NCI-H1048 (cell line): ENCODE measurements at regions not wholly inside any gene's neighbourhood (a gene's known extent, or its start where the extent isn't known, plus 50 kb on each side); places are given as distances from the start of the nearest gene placed in this dataset.

Source experiments
- DNase-seq: peaks from one replicate; lab custom pipeline; 2025; lab: John Stamatoyannopoulos, UW

GRCh38 chr15:61798631-61799030, 261.6 kb downstream of the VPS13C start:
- no peak for DNase-seq

- DNase-seq: no peak
Observed at GRCh38 chr15:61796056-61796455, 264.2 kb downstream of the VPS13C start.

DNA sequence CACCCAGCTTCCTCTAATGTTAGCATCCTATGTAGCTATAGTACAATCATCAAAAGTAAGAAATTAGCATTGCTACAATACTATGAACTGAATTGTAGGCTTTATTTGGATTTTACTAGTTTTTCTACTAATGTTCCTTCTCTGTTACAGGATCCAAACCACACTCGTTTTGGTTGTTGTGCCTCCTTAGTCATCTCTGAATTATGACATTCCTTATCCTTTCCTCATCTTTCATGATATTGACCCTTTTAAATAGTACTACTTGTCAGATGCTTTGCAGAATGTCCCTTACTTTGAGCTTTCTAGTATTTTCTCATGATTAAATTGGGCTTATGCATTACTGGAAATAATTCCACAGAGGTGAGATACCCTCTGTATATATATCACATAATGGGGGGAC, 265.4 kb downstream of the VPS13C start:
- DNase-seq: no peak

DNA sequence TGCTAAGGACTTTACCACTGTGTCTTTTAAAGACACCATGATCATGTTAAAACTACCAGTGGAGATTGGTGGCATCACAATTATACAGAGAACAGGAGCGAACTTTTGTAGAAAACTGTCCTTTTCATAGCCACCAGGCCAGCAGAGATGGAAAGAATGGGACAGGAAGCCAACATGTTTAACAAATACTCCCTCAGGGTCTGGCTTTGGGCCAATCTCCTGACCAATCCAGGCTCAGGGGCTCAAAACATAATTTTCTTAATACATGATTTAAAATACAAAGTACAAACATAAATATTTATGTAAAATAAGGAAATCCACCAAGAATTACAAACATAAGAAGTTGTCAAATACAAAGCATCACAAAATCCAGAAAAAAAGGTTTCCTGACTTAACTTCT, 266.0 kb downstream of the VPS13C start:
- DNase-seq: no peak

DNA sequence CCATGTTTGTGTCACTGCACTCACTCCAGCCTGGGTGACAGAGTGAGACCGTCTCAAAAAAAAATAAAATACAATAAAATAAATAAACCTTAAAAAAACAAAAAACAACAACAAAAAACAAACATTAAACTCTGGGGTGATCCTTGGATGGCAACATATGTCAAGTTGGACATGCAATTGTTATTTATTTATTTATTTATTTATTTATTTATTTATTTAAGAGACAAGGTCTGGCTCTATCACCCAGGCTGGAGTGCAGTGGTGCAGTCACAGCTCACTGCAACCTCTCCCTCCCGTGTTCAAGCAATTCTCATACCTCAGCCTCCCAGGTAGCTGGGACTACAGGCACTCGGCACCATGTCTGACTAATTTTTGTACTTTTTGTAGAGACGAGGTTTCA, 275.5 kb downstream of the VPS13C start:
- DNase-seq: no peak

- DNase-seq: no peak
Observed at GRCh38 chr15:61780278-61780980, 279.8 kb downstream of the VPS13C start.

- no peak for DNase-seq
Observed at GRCh38 chr15:61777689-61778088, 282.6 kb downstream of the VPS13C start.

DNA sequence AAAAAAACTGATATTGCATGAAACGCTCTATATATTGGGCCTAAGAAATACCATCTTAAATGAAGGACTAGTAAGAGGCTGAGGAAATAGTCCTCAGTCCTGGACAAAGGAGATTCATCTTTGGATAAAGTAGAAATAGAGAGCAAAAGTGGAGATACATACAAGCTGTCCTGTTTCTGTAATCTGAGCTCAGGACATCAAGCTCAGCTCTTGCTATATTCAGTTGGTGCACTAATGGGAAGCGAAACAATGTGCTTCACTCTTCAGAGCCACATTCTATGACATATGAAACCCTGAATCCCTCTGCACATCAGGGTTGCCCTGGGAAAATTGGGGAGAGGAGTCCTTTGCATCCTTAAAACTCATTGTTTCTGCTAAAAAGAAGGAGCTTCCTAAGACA, 290.7 kb downstream of the VPS13C start:
- no peak for DNase-seq

GRCh38 chr15:61768131-61768530, 292.1 kb downstream of the VPS13C start:
- DNase-seq: no peak

DNA sequence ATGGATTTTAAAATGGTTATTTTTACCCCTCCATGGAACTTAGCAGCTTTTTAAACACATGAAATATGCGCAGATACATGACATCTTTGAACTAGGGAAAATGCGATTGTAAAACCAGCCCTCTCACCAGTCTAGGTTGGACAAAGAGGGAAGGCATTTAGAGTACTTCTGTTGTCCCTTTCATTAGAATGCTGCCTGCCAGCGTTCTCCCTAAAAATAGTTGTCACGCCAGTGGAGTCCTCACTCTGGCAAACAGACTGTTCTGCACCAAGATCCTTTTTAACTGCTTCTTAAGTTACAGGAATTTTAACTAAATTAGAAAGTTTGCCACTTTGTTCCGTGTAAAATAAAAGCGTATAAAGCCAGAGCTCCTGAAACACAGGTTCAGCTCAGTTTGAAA, 295.3 kb downstream of the VPS13C start:
- DNase-seq: no peak

DNA sequence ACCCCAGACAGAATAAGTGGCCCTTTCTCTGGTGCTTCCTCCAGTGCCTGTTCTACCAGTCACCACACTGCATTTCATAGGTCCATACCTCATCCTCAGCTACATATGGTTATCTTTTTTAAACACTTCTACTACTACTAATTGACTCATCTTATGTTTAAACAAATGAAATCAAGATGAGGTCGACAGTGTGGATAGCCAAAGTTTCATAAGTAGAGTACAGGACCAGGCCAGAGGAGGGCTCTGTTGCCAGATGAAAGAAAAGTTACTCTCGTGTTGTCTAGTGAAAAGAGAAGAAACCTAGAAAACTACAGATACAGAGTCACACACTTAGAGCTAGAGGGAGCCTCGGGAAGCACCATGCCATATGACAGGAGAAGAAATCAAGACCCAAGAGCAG, 296.1 kb downstream of the VPS13C start:
- DNase-seq: no peak

DNA sequence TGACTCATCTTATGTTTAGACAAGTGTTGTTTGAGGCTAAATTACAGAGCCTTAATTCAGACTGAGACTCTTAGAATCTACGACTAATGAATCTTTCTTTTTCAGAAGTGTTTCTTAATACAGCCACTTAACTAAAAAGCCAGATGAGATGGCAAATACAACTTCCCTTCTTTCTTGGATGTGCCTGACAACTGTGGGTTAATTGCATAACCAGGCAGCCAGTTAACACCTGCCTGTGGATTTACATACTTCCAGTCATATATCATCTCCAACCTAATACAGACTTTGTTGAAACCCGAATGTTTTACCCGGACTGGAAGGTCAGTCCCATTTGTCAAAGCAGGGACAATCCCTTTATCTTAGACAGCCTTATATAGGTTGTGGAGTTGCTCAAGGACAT, 297.6 kb downstream of the VPS13C start:
- DNase-seq: no peak

DNA sequence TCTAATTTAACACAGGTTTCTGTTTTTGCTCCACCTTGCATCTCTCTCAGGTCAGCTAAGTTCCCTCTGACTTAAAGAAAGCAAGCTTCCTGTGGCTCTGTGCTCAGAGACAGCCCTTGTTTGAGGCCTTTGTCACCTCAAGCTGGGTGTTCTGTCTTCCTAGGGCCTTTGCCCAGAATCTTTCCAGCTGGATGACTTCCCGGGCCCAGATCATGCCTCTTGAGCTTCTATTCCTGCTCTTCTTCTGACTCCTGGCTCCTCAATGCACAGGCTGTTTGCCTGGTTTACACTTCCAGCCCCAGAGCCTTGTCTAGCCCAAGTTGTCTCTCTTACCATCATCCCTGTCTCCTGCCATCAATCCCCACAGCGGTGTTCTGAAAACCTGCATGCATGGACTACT, 300.6 kb downstream of the VPS13C start:
- no peak for DNase-seq

DNA sequence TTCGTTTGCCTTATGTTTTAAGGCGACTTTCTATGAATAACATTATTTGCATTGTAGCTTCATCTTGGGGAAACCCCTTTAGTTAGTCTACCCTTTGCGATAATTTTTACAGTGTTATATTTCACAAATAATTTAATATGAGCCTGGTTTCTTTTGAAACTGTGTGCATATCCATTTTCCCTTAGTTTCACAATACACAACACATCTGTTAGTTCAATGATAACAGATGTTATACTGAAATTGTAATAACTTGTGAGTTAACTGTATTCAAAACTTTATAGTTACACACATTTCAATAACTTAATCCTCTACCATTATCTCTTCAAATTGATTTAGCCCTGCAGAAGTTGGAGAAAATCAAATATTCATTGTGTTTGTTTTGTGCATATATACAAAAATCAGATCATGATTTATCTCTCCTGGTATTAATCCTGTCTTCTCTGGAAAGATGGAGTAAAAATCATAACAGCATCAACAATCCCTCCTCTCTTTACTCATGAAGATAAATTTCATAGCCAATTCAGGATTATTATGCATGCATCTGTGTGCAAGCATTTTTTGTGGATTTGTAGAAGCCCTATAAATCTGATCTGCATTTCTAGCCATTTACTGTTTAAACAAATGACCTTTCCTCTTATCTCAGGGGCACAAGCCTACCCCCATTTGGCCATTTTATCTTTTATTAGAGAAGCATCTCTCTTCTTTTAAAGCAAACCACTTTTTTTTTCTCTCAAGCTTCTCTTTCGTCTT, 304.0 kb downstream of the VPS13C start:
- DNase-seq: no peak

DNA sequence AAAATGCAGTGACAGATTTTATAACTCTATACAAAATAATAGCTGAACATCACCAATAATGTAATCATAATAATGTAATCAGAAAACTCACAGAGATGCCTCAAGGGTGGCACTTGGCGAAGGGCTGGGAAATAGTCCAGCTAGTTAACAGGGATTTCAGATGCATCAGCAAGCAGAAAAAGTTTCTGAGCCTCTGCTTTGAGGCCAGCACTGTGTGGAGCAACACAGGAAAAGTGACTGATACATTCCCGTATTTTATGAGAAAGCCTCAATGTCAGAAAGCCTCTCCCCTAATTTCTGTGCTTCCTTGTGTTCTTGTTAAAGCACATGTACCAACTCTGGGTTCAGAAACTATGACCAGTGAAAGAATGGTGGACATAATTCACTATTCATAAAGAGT, 304.8 kb downstream of the VPS13C start:
- DNase-seq: no peak

DNA sequence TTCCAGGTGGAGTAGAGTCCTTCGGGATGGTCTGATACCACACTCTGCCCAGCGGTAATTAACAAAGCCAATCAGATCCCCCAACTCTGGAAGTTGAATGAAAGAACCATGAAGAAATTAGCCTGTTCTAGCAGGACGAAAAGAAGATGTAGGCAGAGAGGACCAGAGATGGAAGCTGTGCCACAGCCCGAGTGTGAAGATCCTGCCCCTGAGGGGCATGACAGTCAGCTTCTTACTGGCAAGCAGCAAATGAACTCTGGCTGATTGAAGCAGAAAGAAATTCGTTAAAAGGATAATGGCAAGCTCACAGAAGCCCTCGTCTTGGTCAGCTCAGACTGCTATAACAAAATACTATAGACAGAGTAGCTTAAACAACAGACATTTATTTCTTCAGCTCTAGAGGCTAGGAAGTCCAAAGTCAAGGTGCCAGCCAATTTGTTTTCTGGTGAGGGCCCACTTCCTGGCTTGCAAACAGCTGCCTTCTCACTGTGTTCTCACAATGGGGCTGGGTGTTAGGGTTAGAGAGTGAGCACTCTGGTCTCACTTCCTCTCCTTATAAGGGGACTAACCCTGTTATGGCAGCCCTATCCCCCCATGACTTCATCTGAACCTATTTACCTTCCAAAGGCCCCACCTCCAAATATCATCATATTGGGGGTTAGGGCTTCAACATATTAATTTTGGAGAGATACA, 307.1 kb downstream of the VPS13C start:
- no peak for DNase-seq

DNA sequence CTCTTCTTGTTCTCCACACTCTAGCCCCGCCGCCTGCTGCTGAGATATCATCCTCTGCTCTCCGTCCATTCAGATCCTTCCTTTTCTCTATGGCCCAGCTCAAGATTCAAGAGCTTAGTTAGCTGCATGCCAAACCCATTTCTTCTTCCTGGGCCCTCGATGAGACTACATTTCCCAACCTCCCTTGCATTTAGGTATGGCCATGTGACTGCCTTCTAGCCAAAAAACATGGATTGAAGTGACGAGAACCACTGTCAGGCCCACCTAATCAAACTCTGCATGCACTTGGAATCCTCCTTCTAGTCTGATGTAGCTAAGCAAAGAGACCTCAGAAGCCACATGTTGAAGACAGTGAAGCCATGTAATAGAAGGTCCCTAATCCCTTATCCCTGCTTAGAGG, 308.2 kb downstream of the VPS13C start:
- DNase-seq: no peak

GRCh38 chr15:61750271-61751084, 309.8 kb downstream of the VPS13C start:
- DNase-seq: no peak

DNA sequence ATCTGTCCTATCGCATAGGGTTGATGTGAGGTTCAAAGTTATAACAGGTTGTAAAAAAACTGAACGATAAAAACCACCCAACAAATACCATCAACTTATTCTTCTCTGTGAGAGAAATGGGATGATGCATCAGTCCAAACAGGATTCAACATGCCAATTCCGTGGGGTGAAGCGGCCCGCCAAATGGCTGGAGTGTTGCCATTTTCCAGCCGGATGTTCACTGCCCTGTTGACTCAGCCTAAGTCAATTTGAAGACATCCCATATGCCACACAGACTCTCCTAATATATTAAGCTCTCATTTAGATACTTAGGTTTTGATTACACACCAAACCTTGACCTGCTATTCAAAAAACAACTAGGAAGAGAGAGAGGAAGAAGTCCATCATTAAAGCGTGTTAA, 311.1 kb downstream of the VPS13C start:
- no peak for DNase-seq

DNA sequence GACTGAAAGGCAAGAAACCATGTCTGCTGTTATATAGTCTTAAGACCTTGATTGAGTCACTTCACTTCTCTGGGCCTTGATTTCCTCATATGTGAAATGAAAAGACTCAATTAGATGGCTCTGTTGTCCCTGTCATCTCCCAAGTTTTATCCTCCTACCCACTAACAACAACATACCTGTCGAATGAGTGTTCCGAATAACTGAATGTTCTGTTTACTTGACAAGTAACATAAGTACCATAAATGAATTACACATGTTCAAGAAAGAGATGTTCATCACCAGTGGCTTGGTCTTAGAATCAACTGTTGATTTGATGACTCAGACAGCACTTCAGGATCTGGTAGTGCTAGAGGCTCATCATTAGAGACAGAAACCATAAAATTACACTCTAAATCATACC, 311.7 kb downstream of the VPS13C start:
- DNase-seq: no peak

GRCh38 chr15:61746589-61746988, 313.7 kb downstream of the VPS13C start:
- DNase-seq: no peak

DNA sequence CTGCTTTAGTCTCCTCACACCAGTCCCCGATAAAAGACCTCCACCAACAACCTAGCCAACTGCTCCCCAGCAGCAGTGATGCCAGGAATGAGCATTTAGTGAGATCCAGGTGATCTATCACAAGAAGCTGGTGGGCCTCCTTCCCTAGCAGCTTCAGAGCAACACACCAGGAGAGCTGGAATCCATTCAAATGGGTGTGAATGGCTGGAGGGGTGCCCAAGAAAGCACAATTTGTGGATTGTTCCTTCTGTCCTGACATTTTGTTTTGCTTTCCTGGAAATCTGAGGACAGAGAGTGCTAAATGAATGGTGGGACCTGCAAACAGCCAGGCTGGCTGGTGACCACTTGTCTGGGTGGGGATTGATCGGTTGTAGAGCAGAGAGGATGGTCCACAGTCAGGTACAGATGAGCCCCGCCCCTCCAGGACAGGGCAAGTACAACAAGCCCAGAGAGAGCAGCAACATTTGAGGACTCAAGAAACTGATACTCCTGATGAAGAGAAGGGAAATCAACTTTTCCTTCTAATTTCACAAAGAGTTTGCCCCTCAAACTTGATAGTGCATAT, 316.8 kb downstream of the VPS13C start:
- DNase-seq: no peak
